H9 (cell line): ENCODE measurements at regions not wholly inside any gene's neighbourhood (a gene's known extent, or its start where the extent isn't known, plus 50 kb on each side); places are given as distances from the start of the nearest gene placed in this dataset.

Experiments
- DNase-seq: peaks from one replicate; pipeline ENCODE4 v3.0.0-alpha.2; 2017
- H2AFZ ChIP-seq: one replicate; pipeline ENCODE4 v1.6.1; 2013; ENCODE audit warnings: mild to moderate bottlenecking, low read length, control low read depth, moderate library complexity
- H2AK5ac ChIP-seq: 2 replicates; pipeline ENCODE4 v1.6.1; 2013; ENCODE audit warnings: low read length, control low read depth, mixed read lengths; ENCODE audit not compliant: insufficient read length
- H2BK120ac ChIP-seq: one replicate; pipeline ENCODE4 v1.6.1; 2013; ENCODE audit warnings: low read depth, mild to moderate bottlenecking, low read length, control low read depth, inconsistent platforms; ENCODE audit not compliant: poor library complexity, severe bottlenecking
- H2BK12ac ChIP-seq: 2 replicates; pipeline ENCODE4 v1.6.1; 2013; ENCODE audit warnings: low read length, control low read depth, mixed read lengths, low read depth; ENCODE audit not compliant: insufficient read length
- H2BK15ac ChIP-seq: 2 replicates; pipeline ENCODE4 v1.6.1; 2013; ENCODE audit warnings: low read depth, low read length, control low read depth
- H2BK20ac ChIP-seq: one replicate; pipeline ENCODE4 v1.6.1; 2013; ENCODE audit warnings: low read depth, mild to moderate bottlenecking, low read length, control low read depth, inconsistent platforms; ENCODE audit not compliant: poor library complexity, severe bottlenecking
- H2BK5ac ChIP-seq: 2 replicates; pipeline ENCODE4 v1.6.1; 2013; ENCODE audit warnings: low read length, control low read depth, mixed read lengths; ENCODE audit not compliant: insufficient read length
- H3K14ac ChIP-seq: 2 replicates; pipeline ENCODE4 v1.6.1; 2013; ENCODE audit warnings: low read length, control low read depth; ENCODE audit not compliant: insufficient read depth
- H3K18ac ChIP-seq: 2 replicates; pipeline ENCODE4 v1.6.1; 2013; ENCODE audit warnings: low read depth, mild to moderate bottlenecking, mixed read lengths, low read length, control low read depth; ENCODE audit not compliant: insufficient read length
- H3K23ac ChIP-seq: 2 replicates; pipeline ENCODE4 v1.6.1; 2013; ENCODE audit warnings: low read length, control low read depth, mixed read lengths, low read depth; ENCODE audit not compliant: insufficient read length
- H3K23me2 ChIP-seq: 2 replicates; pipeline ENCODE4 v1.6.1; 2013; ENCODE audit warnings: low read depth, mild to moderate bottlenecking, mixed read lengths, low read length, control low read depth; ENCODE audit not compliant: insufficient read length, poor library complexity, severe bottlenecking
- H3K27ac ChIP-seq: 2 replicates; pipeline ENCODE4 v1.5.1; 2013; ENCODE audit warnings: low read length, control low read depth, mixed read lengths, low read depth; ENCODE audit not compliant: insufficient read length
- H3K27me3 ChIP-seq: 2 replicates; pipeline ENCODE4 v1.6.1; 2013; ENCODE audit warnings: low read length, control low read depth, inconsistent platforms; ENCODE audit not compliant: insufficient read depth
- H3K4ac ChIP-seq: 2 replicates; pipeline ENCODE4 v1.6.1; 2013; ENCODE audit warnings: low read depth, mild to moderate bottlenecking, control low read depth, inconsistent platforms, low read length, moderate library complexity
- H3K4me1 ChIP-seq: 2 replicates; pipeline ENCODE4 v1.6.1; 2013; ENCODE audit warnings: low read length, control low read depth, inconsistent platforms; ENCODE audit not compliant: insufficient read depth
- H3K4me2 ChIP-seq: 2 replicates; pipeline ENCODE4 v1.6.1; 2013; ENCODE audit warnings: low read length, control low read depth, mixed read lengths; ENCODE audit not compliant: insufficient read length, insufficient read depth
- H3K56ac ChIP-seq: 2 replicates; pipeline ENCODE4 v1.6.1; 2013; ENCODE audit warnings: low read depth, mild to moderate bottlenecking, mixed read lengths, low read length, control low read depth; ENCODE audit not compliant: insufficient read length
- H3K79me1 ChIP-seq: 2 replicates; pipeline ENCODE4 v1.6.1; 2013; ENCODE audit warnings: low read depth, mild to moderate bottlenecking, moderate library complexity, low read length, control low read depth, inconsistent platforms; ENCODE audit not compliant: insufficient read depth, poor library complexity, severe bottlenecking
- H3K79me2 ChIP-seq: 2 replicates; pipeline ENCODE4 v1.6.1; 2013; ENCODE audit warnings: low read length, control low read depth, inconsistent platforms; ENCODE audit not compliant: insufficient read depth
- H3K9ac ChIP-seq: 2 replicates; pipeline ENCODE4 v1.6.1; 2013; ENCODE audit warnings: low read length, control low read depth, mixed read lengths; ENCODE audit not compliant: insufficient read length; ENCODE audit errors: extremely low read depth
- H3K9me3 ChIP-seq: one replicate; pipeline ENCODE4 v1.6.1; 2013; ENCODE audit warnings: low read depth, low read length, inconsistent platforms; ENCODE audit not compliant: control insufficient read depth
- H3T11ph ChIP-seq: one replicate; pipeline ENCODE4 v1.6.1; 2013; ENCODE audit warnings: mild to moderate bottlenecking, low read length, control low read depth, inconsistent platforms
- H4K20me1 ChIP-seq: one replicate; pipeline ENCODE4 v1.6.1; 2013; ENCODE audit not compliant: control insufficient read depth, insufficient read length, insufficient read depth
- H4K5ac ChIP-seq: 2 replicates; pipeline ENCODE4 v1.6.1; 2013; ENCODE audit warnings: low read depth, mild to moderate bottlenecking, mixed read lengths, low read length, control low read depth; ENCODE audit not compliant: insufficient read length
- H4K8ac ChIP-seq: replicated peaks from 2 replicates; pipeline ENCODE4 v1.6.1; 2013; ENCODE audit warnings: low read length, control low read depth, mixed read lengths, low read depth; ENCODE audit not compliant: insufficient read length
- H4K91ac ChIP-seq: 2 replicates; pipeline ENCODE4 v1.6.1; 2013; ENCODE audit warnings: low read depth, mild to moderate bottlenecking, moderate library complexity, mixed read lengths, low read length, control low read depth; ENCODE audit not compliant: insufficient read length
- H3K27ac Mint-ChIP-seq, 3 experiments: 2 replicates in 2 of 3; 3 replicates in 1 of 3; pipeline ENCODE4 v1.8.0; 2020 to 2021; ENCODE audit warnings: mixed read lengths in 3 of 3, mild to moderate bottlenecking in 1 of 3, moderate library complexity in 1 of 3
- H3K27me3 Mint-ChIP-seq: 2 replicates; pipeline ENCODE4 v1.8.0; 2021; ENCODE audit warnings: low read depth, mild to moderate bottlenecking, moderate library complexity, mixed read lengths
- H3K36me3 Mint-ChIP-seq, 3 experiments: 2 replicates in 2 of 3; 3 replicates in 1 of 3; pipeline ENCODE4 v1.8.0; 2020 to 2021; ENCODE audit warnings: low read depth in 3 of 3, mixed read lengths in 3 of 3; ENCODE audit not compliant: insufficient read depth in 1 of 3
- H3K4me1 Mint-ChIP-seq, 2 experiments: 2 replicates each; pipeline ENCODE4 v1.8.0; 2020; ENCODE audit warnings: mixed read lengths in 2 of 2
- H3K4me3 Mint-ChIP-seq, 2 experiments: 2 replicates in 1 of 2; 3 replicates in 1 of 2; pipeline ENCODE4 v1.8.0; 2020 to 2021; ENCODE audit warnings: mild to moderate bottlenecking in 2 of 2, mixed read lengths in 2 of 2, moderate library complexity in 1 of 2
- H3K9me3 Mint-ChIP-seq, 2 experiments: 2 replicates in 1 of 2; 3 replicates in 1 of 2; pipeline ENCODE4 v1.8.0; 2020; ENCODE audit warnings: mild to moderate bottlenecking in 2 of 2, mixed read lengths in 2 of 2, moderate library complexity in 1 of 2
- WGBS: extraction: QIAGEN DNeasy Blood & Tissue Kit; methylation state at CpG from one replicate; pipeline ENCODE4 v1.1.7; 2013; ENCODE audit warnings: missing lambda C conversion rate, low lambda C conversion rate, mixed read lengths; ENCODE audit not compliant: insufficient read length; ENCODE audit errors: extremely low coverage; 5-methylcytosine and 5-hydroxymethylcytosine counted together
- TF ChIP-seq, protein P1 (sequence below): fragments of 200-600 bp; sonication (generic); conservative IDR thresholded peaks from 3 replicates; pipeline ENCODE4 v1.8.0; 2021; ENCODE audit warnings: antibody characterized with exemption, mild to moderate bottlenecking

DNA sequence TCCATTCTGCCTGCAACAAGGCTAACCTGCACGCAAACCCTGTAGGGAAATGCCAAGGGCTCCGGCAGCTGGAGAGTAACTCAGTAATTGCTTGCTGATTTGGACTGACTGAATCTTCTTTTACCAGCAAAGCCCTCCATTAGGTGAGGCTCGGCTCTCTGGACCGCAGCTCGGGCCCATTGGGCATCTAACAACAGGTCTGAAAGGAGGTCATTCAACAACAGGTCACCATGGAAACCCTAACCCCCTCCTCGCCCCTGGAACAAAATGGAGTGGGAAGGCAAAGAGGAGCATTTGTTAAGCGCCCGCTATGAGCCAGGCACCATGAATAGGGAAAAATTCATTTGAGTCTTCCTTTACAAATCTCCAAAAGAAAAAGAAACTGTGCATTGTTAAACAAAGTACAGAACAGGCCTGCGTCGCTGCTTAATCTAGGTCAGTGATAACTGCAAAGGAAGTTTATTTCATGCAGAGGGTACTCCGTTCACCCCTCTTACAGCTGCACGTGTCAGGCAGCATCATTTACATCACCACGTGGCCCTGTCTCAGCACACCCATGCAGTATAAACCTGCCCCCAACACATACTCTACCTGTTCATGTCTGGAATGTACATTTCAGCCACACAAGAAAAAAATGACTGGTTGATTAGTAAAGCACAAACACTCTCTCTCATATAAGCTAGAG lies 248.8 kb upstream of the NEBL start:
- Mint-ChIP-seq H3K36me3 (peaks cover 0 to 4% (median 0%) of the 10 kb centered on the region in 3 experiments; a peak in 1 of 7 replicates), H3K9me3 (no peaks in the 10 kb centered on the region), H3K4me3 (no peak overlapping the region), H3K27me3 (no peaks in the 10 kb centered on the region), H3K4me1 (peaks cover 24 to 25% of the 10 kb centered on the region in 2 experiments), H3K27ac (peak overlapping the region in 2 of 3 experiments; percentile 18 to 84; a peak in 4 of 7 replicates)
- TF ChIP-seq, protein P1, sequence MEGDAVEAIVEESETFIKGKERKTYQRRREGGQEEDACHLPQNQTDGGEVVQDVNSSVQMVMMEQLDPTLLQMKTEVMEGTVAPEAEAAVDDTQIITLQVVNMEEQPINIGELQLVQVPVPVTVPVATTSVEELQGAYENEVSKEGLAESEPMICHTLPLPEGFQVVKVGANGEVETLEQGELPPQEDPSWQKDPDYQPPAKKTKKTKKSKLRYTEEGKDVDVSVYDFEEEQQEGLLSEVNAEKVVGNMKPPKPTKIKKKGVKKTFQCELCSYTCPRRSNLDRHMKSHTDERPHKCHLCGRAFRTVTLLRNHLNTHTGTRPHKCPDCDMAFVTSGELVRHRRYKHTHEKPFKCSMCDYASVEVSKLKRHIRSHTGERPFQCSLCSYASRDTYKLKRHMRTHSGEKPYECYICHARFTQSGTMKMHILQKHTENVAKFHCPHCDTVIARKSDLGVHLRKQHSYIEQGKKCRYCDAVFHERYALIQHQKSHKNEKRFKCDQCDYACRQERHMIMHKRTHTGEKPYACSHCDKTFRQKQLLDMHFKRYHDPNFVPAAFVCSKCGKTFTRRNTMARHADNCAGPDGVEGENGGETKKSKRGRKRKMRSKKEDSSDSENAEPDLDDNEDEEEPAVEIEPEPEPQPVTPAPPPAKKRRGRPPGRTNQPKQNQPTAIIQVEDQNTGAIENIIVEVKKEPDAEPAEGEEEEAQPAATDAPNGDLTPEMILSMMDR, result no peak
- Histone ChIP-seq H3K56ac (no peak overlapping the region), H3K9me3 (no peaks in the 10 kb centered on the region), H3K18ac (peak overlapping the region; percentile 72), H2BK12ac (no peak overlapping the region), H2BK15ac (no peak overlapping the region), H3K23ac (no peak overlapping the region), H3K4ac (no peak overlapping the region), H2AFZ (no peak overlapping the region), H3K79me2 (no peaks in the 10 kb centered on the region; the same call in 1 of the 2 replicates), H3K79me1 (no peaks in the 10 kb centered on the region), H2BK5ac (no peak overlapping the region), H3K9ac (no peak overlapping the region), H4K5ac (no peak overlapping the region), H2BK20ac (no peak overlapping the region), H3K14ac (no peak overlapping the region; the same call in 1 of the 2 replicates), H4K20me1 (no peaks in the 10 kb centered on the region), H3K27me3 (no peaks in the 10 kb centered on the region), H4K8ac (no peak overlapping the region), H3K4me1 (no peaks in the 10 kb centered on the region; the same call in 1 of the 2 replicates), H3K4me2 (no peak overlapping the region), H3T11ph (peak overlapping the region; percentile 37), H4K91ac (no peak overlapping the region), H3K27ac (no peak overlapping the region), H2AK5ac (no peak overlapping the region), H2BK120ac (no peak overlapping the region), H3K23me2 (no peaks in the 10 kb centered on the region)
- DNase-seq, result no peak
- WGBS, result no CpG with 5 or more reads among the region's 13 CpGs
